HFFc6 (cell line): ENCODE measurements at regions not wholly inside any gene's neighbourhood (a gene's known extent, or its start where the extent isn't known, plus 50 kb on each side); places are given as distances from the start of the nearest gene placed in this dataset.
"Not testable (repeated sequence)": the region's sequence is repeated elsewhere in the genome, so short reads cannot be mapped to it uniquely, and the experiment has no call there.

ENCODE experiments used
- DNase-seq: peaks from one replicate; pipeline ENCODE4 v3.0.0-alpha.2; 2018
- H3K27ac Mint-ChIP-seq: 2 replicates; pipeline ENCODE4 v1.8.0; 2020; ENCODE audit warnings: mild to moderate bottlenecking, mixed read lengths
- H3K27me3 Mint-ChIP-seq: 2 replicates; pipeline ENCODE4 v1.8.0; 2021; ENCODE audit warnings: mild to moderate bottlenecking, moderate library complexity, mixed read lengths; ENCODE audit not compliant: insufficient read depth
- H3K36me3 Mint-ChIP-seq: 2 replicates; pipeline ENCODE4 v1.8.0; 2021; ENCODE audit warnings: low read depth, mixed read lengths
- H3K4me1 Mint-ChIP-seq: 2 replicates; pipeline ENCODE4 v1.8.0; 2020; ENCODE audit warnings: low read depth, mixed read lengths
- H3K4me3 Mint-ChIP-seq: 2 replicates; pipeline ENCODE4 v1.8.0; 2020; ENCODE audit warnings: mild to moderate bottlenecking, moderate library complexity, mixed read lengths
- H3K9me3 Mint-ChIP-seq: 2 replicates; pipeline ENCODE4 v1.8.0; 2020; ENCODE audit warnings: mild to moderate bottlenecking, mixed read lengths
- CTCF ChIP-seq: fragments of 200-600 bp; sonication (generic); IDR thresholded peaks from 2 replicates; pipeline ENCODE4 v1.5.0; 2021; ENCODE audit warnings: antibody characterized with exemption, mild to moderate bottlenecking

DNA sequence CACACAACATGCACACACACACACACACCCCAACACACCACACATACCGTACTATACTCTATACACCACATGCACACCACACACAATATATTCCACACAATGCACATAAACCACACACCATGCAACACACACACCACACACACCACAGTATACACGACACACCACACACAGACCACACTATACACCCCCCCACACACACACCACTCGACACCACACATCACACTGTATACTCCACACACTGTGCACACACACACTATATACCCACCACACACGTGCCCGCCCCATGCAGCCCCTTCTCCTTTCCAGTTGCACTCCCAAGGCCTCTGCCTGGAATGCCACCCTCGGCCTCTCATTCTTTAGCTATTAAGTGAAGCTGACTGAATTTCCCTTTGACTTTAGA lies 148.2 kb upstream of the NOCT start:
- peaks cover 5% of the 10 kb centered on the region for H3K27me3 Mint-ChIP-seq
- H3K36me3 Mint-ChIP-seq, result no peaks in the 10 kb centered on the region
- no peak for TF ChIP-seq CTCF
- DNase-seq, result no peak
- peaks cover 8% of the 10 kb centered on the region for H3K4me1 Mint-ChIP-seq
- H3K4me3 Mint-ChIP-seq, result no peak overlapping the region
- no peaks in the 10 kb centered on the region for H3K9me3 Mint-ChIP-seq
- H3K27ac Mint-ChIP-seq, result no peak overlapping the region

- Mint-ChIP-seq H3K36me3 (no peaks in the 10 kb centered on the region), H3K27ac (no peak overlapping the region), H3K9me3 (no peaks in the 10 kb centered on the region), H3K27me3 (peaks cover 5% of the 10 kb centered on the region), H3K4me3 (no peak overlapping the region), H3K4me1 (peaks cover 8% of the 10 kb centered on the region)
- DNase-seq, result no peak
- no peak for TF ChIP-seq CTCF
Measured at GRCh38 chr4:138866314-138866713, 149.3 kb upstream of the NOCT start.

DNA sequence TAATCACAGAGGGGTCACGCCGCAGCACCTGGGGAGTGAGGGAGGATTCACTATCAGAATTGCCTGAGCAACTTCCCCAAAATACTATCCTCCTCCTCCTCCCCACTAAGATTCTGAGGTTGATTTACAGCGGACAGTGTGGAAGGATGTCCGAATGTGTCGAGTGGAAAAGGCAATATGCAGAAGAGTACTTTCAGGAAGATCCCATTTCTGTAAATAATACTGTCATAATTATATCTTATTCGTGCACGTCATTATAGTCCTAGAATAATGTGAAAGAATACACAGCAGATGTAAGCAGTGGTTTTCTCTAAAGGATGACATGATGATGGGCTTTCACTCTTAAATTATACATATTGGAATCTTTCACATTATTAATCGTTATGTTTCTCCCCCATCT lies 149.8 kb upstream of the NOCT start:
- H3K27me3 Mint-ChIP-seq, result peaks cover 7% of the 10 kb centered on the region
- H3K9me3 Mint-ChIP-seq, result no peaks in the 10 kb centered on the region
- H3K4me1 Mint-ChIP-seq, result peaks cover 7% of the 10 kb centered on the region
- DNase-seq, result no peak
- no peaks in the 10 kb centered on the region for H3K36me3 Mint-ChIP-seq
- H3K27ac Mint-ChIP-seq, result no peak overlapping the region
- no peak overlapping the region for H3K4me3 Mint-ChIP-seq
- no peak for TF ChIP-seq CTCF

GRCh38 chr4:138864961-138865720 lies 150.4 kb upstream of the NOCT start:
- Mint-ChIP-seq H3K9me3 (no peaks in the 10 kb centered on the region), H3K4me1 (peaks cover 7% of the 10 kb centered on the region), H3K36me3 (no peaks in the 10 kb centered on the region), H3K27ac (no peak overlapping the region), H3K4me3 (no peak overlapping the region), H3K27me3 (peaks cover 8% of the 10 kb centered on the region)
- DNase-seq, result no peak
- no peak for TF ChIP-seq CTCF

DNA sequence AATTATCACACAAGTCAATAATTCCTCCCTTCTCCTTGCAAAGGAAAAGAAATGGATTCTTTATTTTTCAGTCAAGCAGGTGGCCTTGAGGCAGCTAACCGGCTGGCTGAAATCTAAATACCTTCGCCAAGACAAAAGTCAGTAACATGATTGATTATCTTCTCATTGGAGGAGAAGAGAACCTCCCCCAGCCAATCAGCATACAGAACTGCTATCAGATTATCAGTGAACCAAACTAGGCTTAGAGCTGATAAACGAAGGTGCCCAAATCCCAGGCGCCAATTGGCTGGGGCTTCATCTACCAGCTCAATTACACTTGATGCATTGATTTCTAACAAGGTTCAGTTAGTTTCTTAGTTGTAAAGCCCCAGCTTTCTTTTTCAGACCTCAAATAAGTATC lies 152.4 kb upstream of the NOCT start:
- TF ChIP-seq CTCF, result no peak
- Mint-ChIP-seq H3K36me3 (no peaks in the 10 kb centered on the region), H3K9me3 (no peaks in the 10 kb centered on the region), H3K4me3 (no peak overlapping the region), H3K27me3 (peaks cover 8% of the 10 kb centered on the region), H3K4me1 (peaks cover 7% of the 10 kb centered on the region), H3K27ac (no peak overlapping the region)
- DNase-seq, result no peak

DNA sequence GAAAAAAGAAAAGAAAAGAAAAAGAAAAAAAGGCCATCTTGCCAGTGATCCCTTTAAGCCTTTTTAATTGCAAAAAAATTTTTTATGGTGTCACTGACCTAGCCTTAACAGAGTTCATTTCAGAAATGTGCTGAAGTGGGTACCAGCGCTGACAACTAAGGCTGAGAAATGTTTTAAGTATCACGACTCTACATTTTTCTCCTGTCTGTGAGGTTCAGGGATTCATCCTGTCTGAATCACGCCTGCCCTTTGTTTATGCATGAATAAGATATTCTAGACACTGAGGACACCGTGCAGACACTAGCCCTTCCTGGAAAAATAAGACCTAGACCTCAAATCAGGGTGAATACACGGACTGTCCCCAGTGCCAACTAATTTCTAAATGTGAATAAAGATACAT lies 154.4 kb upstream of the NOCT start:
- Mint-ChIP-seq H3K27me3 (peaks cover 8% of the 10 kb centered on the region), H3K9me3 (no peaks in the 10 kb centered on the region), H3K36me3 (no peaks in the 10 kb centered on the region), H3K27ac (no peak overlapping the region), H3K4me1 (peaks cover 7% of the 10 kb centered on the region), H3K4me3 (no peak overlapping the region)
- no peak for TF ChIP-seq CTCF
- DNase-seq, result peak; percentile 29

- not testable (repeated sequence) for H3K27ac Mint-ChIP-seq, DNase-seq, H3K4me3 Mint-ChIP-seq, H3K9me3 Mint-ChIP-seq, H3K36me3 Mint-ChIP-seq, H3K4me1 Mint-ChIP-seq
- peaks cover 11% of the 10 kb centered on the region for H3K27me3 Mint-ChIP-seq
Measured at GRCh38 chr4:138860357-138860756, 155.2 kb upstream of the NOCT start.
